Common myeloid progenitor, CD34-positive (primary cell): ENCODE measurements at regions not wholly inside any gene's neighbourhood (a gene's known extent, or its start where the extent isn't known, plus 50 kb on each side); places are given as distances from the start of the nearest gene placed in this dataset.

Experiments
- CTCF ChIA-PET: fragments of 350-600 bp; sonication (Branson Sonifier 250); formaldehyde crosslinking; loops from one replicate; lab custom pipeline; 2021; ENCODE audit warnings: antibody characterized with exemption; lab: Charles Lee
- POLR2A ChIA-PET: fragments of 350-600 bp; sonication (Branson Sonifier 250); formaldehyde crosslinking; loops from one replicate; lab custom pipeline; 2021; ENCODE audit warnings: antibody characterized with exemption; lab: Charles Lee
- DNase-seq, 3 donors: peaks; one replicate each; pipeline versions ENCODE4 v3.0.0 to v3.0.0-alpha.2; 2013
- H3K27ac ChIP-seq, 2 experiments: 1 replicate in 1 of 2; 2 replicates in 1 of 2; pipeline ENCODE4 v1.7.0; 2013; ENCODE audit warnings: inconsistent platforms in 2 of 2, low read length in 2 of 2, mild to moderate bottlenecking in 2 of 2, low read depth in 1 of 2, moderate library complexity in 1 of 2; ENCODE audit not compliant: severe bottlenecking in 2 of 2, insufficient read depth in 1 of 2, poor library complexity in 1 of 2
- H3K27me3 ChIP-seq, 5 experiments: replicated peaks in 2 of 5; 1 replicate in 3 of 5; 2 replicates in 2 of 5; pipeline versions ENCODE4 v1.6.1 to v1.7.0; 2013; ENCODE audit warnings: low read length in 4 of 5, mild to moderate bottlenecking in 2 of 5, moderate library complexity in 2 of 5, inconsistent platforms in 1 of 5; ENCODE audit not compliant: insufficient read depth in 5 of 5, control insufficient read depth in 4 of 5
- H3K36me3 ChIP-seq, 4 experiments: 1 replicate in 2 of 4; 2 replicates in 2 of 4; pipeline versions ENCODE4 v1.6.1 to v1.7.0; 2013; ENCODE audit warnings: low read length in 3 of 4, control low read depth in 1 of 4, mild to moderate bottlenecking in 1 of 4; ENCODE audit not compliant: control insufficient read depth in 4 of 4, insufficient read depth in 4 of 4
- H3K4me1 ChIP-seq, 4 experiments: 1 replicate in 3 of 4; 2 replicates in 1 of 4; pipeline versions ENCODE4 v1.6.1 to v1.7.1; 2013; ENCODE audit warnings: low read length in 3 of 4, mild to moderate bottlenecking in 3 of 4, control low read depth in 1 of 4, inconsistent platforms in 1 of 4, moderate library complexity in 1 of 4; ENCODE audit not compliant: control insufficient read depth in 4 of 4, insufficient read depth in 4 of 4; ENCODE audit errors: control extremely low read depth in 1 of 4
- H3K4me3 ChIP-seq, 7 experiments: 1 replicate in 4 of 7; 2 replicates in 3 of 7; pipeline versions ENCODE4 v1.5.1 to v1.7.0; 2013; ENCODE audit warnings: mild to moderate bottlenecking in 7 of 7, low read length in 6 of 7, moderate library complexity in 6 of 7, inconsistent platforms in 2 of 7, low read depth in 2 of 7, control low read depth in 1 of 7; ENCODE audit not compliant: insufficient read depth in 4 of 7, control insufficient read depth in 1 of 7; ENCODE audit errors: extremely low read depth in 1 of 7
- H3K9me3 ChIP-seq, 5 experiments: 1 replicate in 4 of 5; 2 replicates in 1 of 5; pipeline versions ENCODE4 v1.6.1 to v1.7.1; 2013; ENCODE audit warnings: low read length in 4 of 5, mild to moderate bottlenecking in 2 of 5, inconsistent platforms in 1 of 5, low read depth in 1 of 5, moderate library complexity in 1 of 5; ENCODE audit not compliant: control insufficient read depth in 4 of 5, insufficient read depth in 2 of 5; ENCODE audit errors: control extremely low read depth in 1 of 5
- WGBS: methylation state at CpG from one replicate; pipeline ENCODE4 v1.1.5; 2013; ENCODE audit not compliant: insufficient coverage; 5-methylcytosine and 5-hydroxymethylcytosine counted together

DNA sequence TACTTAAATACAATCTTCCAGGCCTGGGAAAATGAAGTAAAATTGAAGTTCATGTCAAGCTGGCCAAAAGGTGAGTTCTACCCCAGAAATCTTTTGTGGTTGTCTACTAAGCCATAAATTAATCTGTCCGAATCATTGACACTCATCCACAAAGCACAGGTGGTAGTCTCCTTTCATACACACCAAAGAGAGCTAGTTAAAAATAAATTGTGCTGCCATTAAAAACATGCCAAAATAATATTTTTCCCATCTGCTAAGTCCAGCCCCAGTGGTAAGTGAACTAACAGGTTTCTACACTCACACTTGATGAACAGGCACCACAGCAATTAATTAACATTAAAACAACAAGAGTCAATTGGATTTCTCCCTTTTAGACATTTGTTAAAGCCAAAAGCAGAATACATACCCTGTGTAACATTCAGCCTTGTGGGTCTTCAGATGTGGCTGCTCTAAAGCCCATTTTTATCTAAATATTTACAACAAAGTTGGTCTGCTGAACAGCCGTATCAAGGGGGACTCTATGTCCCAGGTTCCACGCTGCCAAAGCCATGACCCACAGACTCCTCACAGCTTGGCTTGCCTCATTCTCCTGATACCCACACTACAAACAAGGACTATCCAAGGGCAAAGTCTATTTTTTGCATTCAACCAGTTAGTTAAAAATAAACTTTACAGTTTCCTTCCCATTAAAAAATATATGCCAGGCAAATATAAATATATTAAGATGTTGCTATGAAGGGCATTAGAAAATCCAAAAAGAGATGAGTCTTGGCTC is 490.4 kb downstream of the BMP2 start:
- CTCF ChIA-PET, result no interaction called here
- peaks cover 0 to 1% (median 0%) of the 10 kb centered on the region in 5 experiments for H3K27me3 ChIP-seq
- no peaks in the 10 kb centered on the region for H3K4me1 ChIP-seq
- no peak overlapping the region for H3K4me3 ChIP-seq
- H3K9me3 ChIP-seq, result no peaks in the 10 kb centered on the region
- H3K27ac ChIP-seq, result no peak overlapping the region
- POLR2A ChIA-PET, result no interaction called here
- H3K36me3 ChIP-seq, result no peaks in the 10 kb centered on the region
- WGBS, result 97% methylated on average over 3 of the region's 3 CpGs
- no peak for DNase-seq

DNA sequence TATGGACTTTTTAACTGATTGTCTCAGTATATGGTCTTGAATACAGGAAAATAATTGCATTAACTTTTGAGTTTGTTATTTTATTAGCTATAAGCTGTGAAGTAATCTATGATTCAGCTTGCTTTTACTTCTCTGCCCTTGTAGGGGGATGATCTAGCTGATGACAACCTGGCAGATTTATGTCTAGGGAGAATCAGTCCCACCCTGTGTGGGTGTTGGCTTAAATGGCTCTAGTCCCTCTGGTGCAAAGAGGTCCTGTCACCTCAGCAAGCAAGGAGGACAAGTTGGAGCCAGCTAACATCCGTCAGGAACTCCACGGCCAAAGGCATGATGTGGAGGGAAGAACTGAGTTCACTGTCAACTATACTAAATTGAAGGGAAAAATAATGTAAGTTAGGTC is 495.3 kb downstream of the BMP2 start:
- ChIA-PET CTCF (no interaction called here), POLR2A (no interaction called here)
- no peaks in the 10 kb centered on the region for H3K4me1 ChIP-seq
- H3K36me3 ChIP-seq, result no peaks in the 10 kb centered on the region
- H3K4me3 ChIP-seq, result no peak overlapping the region
- H3K27me3 ChIP-seq, result peaks cover 0 to 2% (median 0%) of the 10 kb centered on the region in 5 experiments
- H3K9me3 ChIP-seq, result peaks cover 0 to 3% (median 0%) of the 10 kb centered on the region in 5 experiments
- no peak overlapping the region for H3K27ac ChIP-seq
- WGBS, result 89% methylated on average over 2 of the region's 2 CpGs
- no peak for DNase-seq

DNA sequence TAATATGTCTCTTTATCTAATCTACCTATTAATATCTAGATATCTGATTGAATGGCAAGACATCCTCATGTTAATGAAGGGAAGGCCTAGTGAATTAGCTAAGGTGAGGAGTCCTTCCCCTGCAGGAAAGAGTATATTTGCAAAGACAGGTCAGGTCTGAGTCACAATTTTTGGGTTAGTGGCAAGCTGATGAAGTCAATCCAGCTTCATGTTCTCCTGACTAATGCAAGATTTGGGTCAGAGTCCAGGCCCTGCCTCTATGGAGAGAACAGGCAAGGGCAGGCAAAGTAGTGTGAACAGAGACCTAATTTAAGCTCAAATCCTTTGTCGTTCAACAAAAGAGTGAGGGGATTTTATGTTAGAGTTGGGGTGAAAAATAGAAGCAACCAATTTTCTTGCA is 496.7 kb downstream of the BMP2 start:
- no peak for DNase-seq
- CTCF ChIA-PET, result no interaction called here
- H3K9me3 ChIP-seq, result peaks cover 0 to 3% (median 0%) of the 10 kb centered on the region in 5 experiments
- H3K4me1 ChIP-seq, result no peaks in the 10 kb centered on the region
- POLR2A ChIA-PET, result no interaction called here
- no peak overlapping the region for H3K27ac ChIP-seq
- H3K27me3 ChIP-seq, result peaks cover 0 to 2% (median 0%) of the 10 kb centered on the region in 5 experiments
- H3K4me3 ChIP-seq, result no peak overlapping the region
- WGBS, result 100% methylated on average over 1 of the region's 1 CpG
- H3K36me3 ChIP-seq, result no peaks in the 10 kb centered on the region

DNA sequence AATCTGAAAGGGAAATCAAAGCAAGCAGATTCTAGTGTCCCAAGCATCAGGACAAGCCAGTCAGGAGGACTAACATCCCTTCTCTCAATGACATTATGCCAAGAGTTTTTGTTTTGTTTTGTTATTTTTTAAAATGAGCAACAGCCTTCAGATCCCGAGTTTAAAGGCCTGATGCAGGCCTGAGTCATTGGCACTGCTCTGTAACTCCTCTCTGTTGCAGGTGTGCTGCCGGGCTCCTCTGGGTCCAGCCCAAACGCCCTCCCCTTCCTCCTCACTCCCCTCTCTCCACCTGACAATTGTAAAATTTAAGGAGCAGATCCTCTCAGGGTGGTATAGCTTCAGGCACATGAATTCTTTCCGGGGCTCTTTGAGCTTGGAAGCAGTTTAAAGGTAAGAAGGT is 502.0 kb downstream of the BMP2 start:
- no peaks in the 10 kb centered on the region for H3K36me3 ChIP-seq
- H3K27me3 ChIP-seq, result peaks cover 0 to 9% (median 0%) of the 10 kb centered on the region in 5 experiments
- H3K4me3 ChIP-seq, result no peak overlapping the region
- CTCF ChIA-PET, result no interaction called here
- POLR2A ChIA-PET, result no interaction called here
- no peak for DNase-seq
- H3K27ac ChIP-seq, result no peak overlapping the region
- H3K4me1 ChIP-seq, result no peaks in the 10 kb centered on the region
- WGBS, result 100% methylated on average over 2 of the region's 4 CpGs
- no peaks in the 10 kb centered on the region for H3K9me3 ChIP-seq

DNA sequence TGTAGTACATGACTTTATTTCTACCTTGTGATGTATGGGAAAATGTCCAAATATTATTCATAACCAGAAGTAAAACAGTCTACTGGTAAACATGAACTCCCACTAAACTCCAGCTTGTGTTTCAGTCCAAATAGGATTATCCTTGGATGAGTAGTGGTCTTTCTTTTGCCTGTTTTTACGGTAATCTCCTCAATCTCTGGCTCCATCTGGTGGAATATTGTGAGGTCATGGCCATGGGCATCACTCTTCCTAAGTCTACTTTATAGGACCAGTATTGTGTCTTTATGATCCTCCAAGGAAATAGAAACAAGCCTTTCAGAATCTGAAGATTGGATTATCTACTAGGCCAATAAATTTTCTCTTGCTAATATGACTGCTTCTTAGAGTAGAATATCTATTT is 505.0 kb downstream of the BMP2 start:
- Histone ChIP-seq H3K36me3 (no peaks in the 10 kb centered on the region), H3K9me3 (no peaks in the 10 kb centered on the region), H3K27me3 (peaks cover 0 to 15% (median 0%) of the 10 kb centered on the region in 5 experiments), H3K27ac (no peak overlapping the region), H3K4me3 (no peak overlapping the region), H3K4me1 (no peaks in the 10 kb centered on the region)
- CTCF ChIA-PET, result interaction anchor here (1.0 kb wide), 1 partner anchor 508 kb away, joined by 3 read pairs; no protein-coding TSS in a partner anchor
- WGBS, result no CpG with 5 or more reads among the region's 1 CpG
- POLR2A ChIA-PET, result no interaction called here
- DNase-seq, result no peak

DNA sequence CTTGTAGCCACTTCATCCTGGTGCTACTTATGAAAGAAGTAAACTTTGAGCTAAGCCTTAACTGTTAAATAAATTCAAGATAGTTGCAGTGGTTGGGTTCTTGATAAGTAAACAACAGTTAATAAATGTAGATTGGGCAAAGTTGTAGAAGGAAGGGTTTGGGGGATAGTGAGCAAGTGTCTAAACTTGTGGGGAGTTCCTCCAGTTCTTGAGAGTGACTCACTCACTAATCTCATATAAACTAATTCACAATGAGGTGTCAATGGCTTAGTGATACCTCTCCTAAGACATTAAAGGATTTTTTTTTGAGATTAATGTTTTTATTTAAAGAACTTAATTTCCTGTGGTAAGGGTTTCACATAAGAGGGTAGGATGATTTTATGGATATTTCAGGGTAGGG is 507.4 kb downstream of the BMP2 start:
- H3K9me3 ChIP-seq, result no peaks in the 10 kb centered on the region
- no peaks in the 10 kb centered on the region for H3K36me3 ChIP-seq
- ChIA-PET CTCF (no interaction called here), POLR2A (no interaction called here)
- no peak overlapping the region for H3K27ac ChIP-seq
- H3K27me3 ChIP-seq, result peaks cover 0 to 13% (median 0%) of the 10 kb centered on the region in 5 experiments
- DNase-seq, result no peak
- no peaks in the 10 kb centered on the region for H3K4me1 ChIP-seq
- H3K4me3 ChIP-seq, result no peak overlapping the region

DNA sequence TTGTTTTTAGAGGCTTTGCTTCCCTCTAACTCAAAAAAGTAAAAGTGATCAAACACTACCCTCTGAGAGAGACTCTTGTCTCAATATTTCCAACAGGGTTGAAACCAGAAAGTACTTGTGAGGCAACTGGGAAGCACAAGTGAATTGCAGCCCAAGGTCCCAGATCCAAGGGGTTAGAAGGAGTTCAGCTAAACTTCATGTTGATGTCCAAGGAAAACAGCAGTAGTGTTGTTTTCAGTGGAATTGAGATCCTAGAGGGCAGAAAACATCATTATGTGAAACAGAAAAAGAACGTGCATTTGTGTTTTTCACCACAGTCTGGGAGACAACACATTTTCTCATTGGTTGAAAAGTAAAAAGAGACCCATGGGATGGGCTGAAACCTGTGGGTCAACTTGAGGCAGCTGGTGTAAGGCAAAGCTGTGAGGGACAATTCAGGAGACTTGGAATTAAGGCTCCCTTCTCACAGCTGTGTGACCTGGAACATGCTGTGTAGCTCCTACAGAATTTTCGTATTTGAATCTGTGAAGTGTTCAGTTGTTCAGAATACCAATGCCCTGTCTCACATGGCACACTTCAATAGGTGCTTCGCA is 508.3 kb downstream of the BMP2 start:
- POLR2A ChIA-PET, result no interaction called here
- H3K36me3 ChIP-seq, result no peaks in the 10 kb centered on the region
- DNase-seq, result no peak
- no peak overlapping the region for H3K27ac ChIP-seq
- H3K4me3 ChIP-seq, result no peak overlapping the region
- no peaks in the 10 kb centered on the region for H3K9me3 ChIP-seq
- H3K27me3 ChIP-seq, result peaks cover 0 to 13% (median 0%) of the 10 kb centered on the region in 5 experiments
- CTCF ChIA-PET, result no interaction called here
- 86% methylated on average over 2 of the region's 3 CpGs for WGBS
- H3K4me1 ChIP-seq, result no peaks in the 10 kb centered on the region
